OCI-LY1 (cell line): ENCODE measurements at regions not wholly inside any gene's neighbourhood (a gene's known extent, or its start where the extent isn't known, plus 50 kb on each side); places are given as distances from the start of the nearest gene placed in this dataset.

Experiments used
- H2AFZ ChIP-seq: fragments of 200-600 bp; sonication (generic), shearing (Covaris generic); 2 replicates; pipeline ENCODE4 v1.6.0; 2014; ENCODE audit warnings: antibody characterized with exemption, mild to moderate bottlenecking, low read length
- H3F3A ChIP-seq: fragments of 200-600 bp; sonication (generic), shearing (Covaris generic); 2 replicates; pipeline ENCODE4 v1.6.0; 2014; ENCODE audit warnings: mild to moderate bottlenecking, antibody characterized with exemption, low read length, moderate library complexity; ENCODE audit not compliant: insufficient read depth
- H3K27ac ChIP-seq: fragments of 200-600 bp; sonication (generic); 2 replicates; pipeline ENCODE4 v1.5.1; 2014; ENCODE audit warnings: low read length, mixed run types, mild to moderate bottlenecking, low read depth; ENCODE audit not compliant: poor library complexity, severe bottlenecking
- H3K27me3 ChIP-seq: fragments of 200-600 bp; sonication (generic); 2 replicates; pipeline ENCODE4 v1.6.0; 2014; ENCODE audit warnings: antibody characterized with exemption, mild to moderate bottlenecking, low read length, moderate library complexity; ENCODE audit not compliant: insufficient read depth
- H3K36me3 ChIP-seq: fragments of 200-600 bp; sonication (generic); 2 replicates; pipeline ENCODE4 v1.6.1; 2014; ENCODE audit warnings: mild to moderate bottlenecking, antibody characterized with exemption, low read length, moderate library complexity, mixed read lengths; ENCODE audit not compliant: insufficient read depth
- H3K4me1 ChIP-seq: fragments of 200-600 bp; sonication (generic); 2 replicates; pipeline ENCODE4 v1.5.1; 2014; ENCODE audit warnings: mild to moderate bottlenecking, low read length, moderate library complexity; ENCODE audit not compliant: insufficient read depth, severe bottlenecking
- H3K4me2 ChIP-seq: fragments of 200-600 bp; sonication (generic), shearing (Covaris generic); 2 replicates; pipeline ENCODE4 v1.6.1; 2014; ENCODE audit warnings: low read length
- H3K4me3 ChIP-seq: fragments of 200-600 bp; sonication (generic); 2 replicates; pipeline ENCODE4 v1.5.1; 2014; ENCODE audit warnings: low read length, low read depth, mild to moderate bottlenecking, mixed read lengths; ENCODE audit not compliant: poor library complexity, severe bottlenecking
- H3K79me2 ChIP-seq: fragments of 200-600 bp; shearing (Covaris generic); 2 replicates; pipeline ENCODE4 v1.6.1; 2016; ENCODE audit warnings: mixed run types, low read length, mixed read lengths; ENCODE audit not compliant: insufficient read depth
- H3K9ac ChIP-seq: fragments of 200-600 bp; sonication (generic), shearing (Covaris generic); 2 replicates; pipeline ENCODE4 v1.6.1; 2014; ENCODE audit warnings: mild to moderate bottlenecking, low read length, mixed read lengths
- H3K9me2 ChIP-seq: fragments of 200-600 bp; sonication (generic), shearing (Covaris generic); 2 replicates; pipeline ENCODE4 v1.6.1; 2014; ENCODE audit warnings: low read depth, mild to moderate bottlenecking, low read length, mixed read lengths
- H3K9me3 ChIP-seq: fragments of 200-600 bp; shearing (Covaris generic); 2 replicates; pipeline ENCODE4 v1.6.1; 2014; ENCODE audit warnings: low read length, mixed read lengths
- H4K20me1 ChIP-seq: fragments of 200-600 bp; sonication (generic), shearing (Covaris generic); 2 replicates; pipeline ENCODE4 v1.6.0; 2016; ENCODE audit warnings: mild to moderate bottlenecking, low read length; ENCODE audit not compliant: insufficient read depth
- CTCF ChIP-seq: fragments of 200-600 bp; sonication (generic), shearing (Covaris generic); IDR thresholded peaks from 2 replicates; pipeline ENCODE4 v1.5.1; 2017; ENCODE audit warnings: mild to moderate bottlenecking, antibody characterized with exemption, low read length, moderate library complexity, mixed read lengths
- EZH2 ChIP-seq: fragments of 200-600 bp; sonication (generic), shearing (Covaris generic); IDR thresholded peaks from 2 replicates; pipeline ENCODE4 v1.8.0; 2017; ENCODE audit warnings: borderline replicate concordance, mixed run types, mild to moderate bottlenecking, antibody characterized with exemption, low read length, moderate library complexity, mixed read lengths

GRCh38 chr2:128722489-128722888, 403.8 kb upstream of the HS6ST1 start:
- H3K4me1 ChIP-seq, result no peaks in the 10 kb centered on the region
- H4K20me1 ChIP-seq, result no peaks in the 10 kb centered on the region
- H3K79me2 ChIP-seq, result no peaks in the 10 kb centered on the region
- H3K27ac ChIP-seq, result no peak overlapping the region
- no peaks in the 10 kb centered on the region for H3F3A ChIP-seq
- H3K4me2 ChIP-seq, result no peak overlapping the region
- H3K36me3 ChIP-seq, result no peaks in the 10 kb centered on the region
- TF ChIP-seq EZH2 (no peak), CTCF (no peak)
- no peaks in the 10 kb centered on the region for H3K9me2 ChIP-seq
- no peaks in the 10 kb centered on the region for H3K9me3 ChIP-seq
- H3K9ac ChIP-seq, result no peak overlapping the region
- no peak overlapping the region for H2AFZ ChIP-seq
- no peak overlapping the region for H3K4me3 ChIP-seq
- H3K27me3 ChIP-seq, result no peaks in the 10 kb centered on the region

DNA sequence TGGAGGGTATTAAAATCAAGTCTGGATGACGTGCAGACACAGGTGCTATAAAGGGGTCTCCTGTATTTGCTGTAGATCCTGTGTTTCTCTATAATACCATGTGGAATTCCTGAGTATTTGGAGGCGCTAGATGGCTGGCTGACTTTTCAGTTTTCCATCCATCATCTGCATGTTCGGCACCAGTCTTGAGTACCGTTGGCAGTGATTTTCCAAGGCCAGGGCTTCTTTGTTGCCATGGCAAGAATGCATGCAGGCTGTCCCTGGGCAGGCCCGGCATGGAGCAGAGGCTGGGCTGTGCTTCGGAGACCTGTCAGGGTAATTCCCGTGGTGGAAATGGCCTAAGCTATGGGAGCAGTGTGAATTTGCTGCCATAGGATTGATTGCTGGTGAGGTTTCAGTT, 405.9 kb upstream of the HS6ST1 start:
- H4K20me1 ChIP-seq, result no peaks in the 10 kb centered on the region
- H3K9me3 ChIP-seq, result no peaks in the 10 kb centered on the region
- TF ChIP-seq CTCF (no peak), EZH2 (no peak)
- no peak overlapping the region for H3K27ac ChIP-seq
- H3K4me3 ChIP-seq, result no peak overlapping the region
- no peaks in the 10 kb centered on the region for H3K27me3 ChIP-seq
- H3K36me3 ChIP-seq, result no peaks in the 10 kb centered on the region
- H2AFZ ChIP-seq, result no peak overlapping the region
- H3K4me2 ChIP-seq, result no peak overlapping the region
- no peaks in the 10 kb centered on the region for H3K9me2 ChIP-seq
- no peaks in the 10 kb centered on the region for H3K4me1 ChIP-seq
- no peak overlapping the region for H3K9ac ChIP-seq
- no peaks in the 10 kb centered on the region for H3F3A ChIP-seq
- no peaks in the 10 kb centered on the region for H3K79me2 ChIP-seq

DNA sequence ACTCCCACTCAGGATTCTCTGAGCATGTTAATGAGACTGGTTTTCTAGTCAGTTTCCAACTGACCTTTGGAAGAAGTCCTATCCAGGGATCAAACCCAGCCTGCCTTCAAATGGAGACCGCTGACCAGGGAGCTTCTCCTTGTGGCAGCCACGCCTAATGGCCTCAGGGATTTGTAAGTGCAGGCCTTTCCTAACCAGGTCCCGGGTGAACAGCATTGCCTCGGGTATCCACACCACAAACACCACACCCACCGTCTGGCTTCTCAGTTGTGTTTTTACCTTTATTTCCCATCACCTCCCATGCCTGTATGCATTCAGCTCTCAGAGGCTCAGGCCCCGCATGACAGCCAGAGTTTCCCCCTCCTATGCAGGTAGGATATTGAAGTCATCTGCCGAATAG, 406.3 kb upstream of the HS6ST1 start:
- no peaks in the 10 kb centered on the region for H3K79me2 ChIP-seq
- no peaks in the 10 kb centered on the region for H3K36me3 ChIP-seq
- no peak overlapping the region for H3K9ac ChIP-seq
- no peaks in the 10 kb centered on the region for H3K4me1 ChIP-seq
- H3K4me3 ChIP-seq, result no peak overlapping the region
- TF ChIP-seq CTCF (no peak), EZH2 (no peak)
- H3K4me2 ChIP-seq, result no peak overlapping the region
- H3K27me3 ChIP-seq, result no peaks in the 10 kb centered on the region
- no peaks in the 10 kb centered on the region for H3K9me3 ChIP-seq
- H3K9me2 ChIP-seq, result no peaks in the 10 kb centered on the region
- no peaks in the 10 kb centered on the region for H4K20me1 ChIP-seq
- no peak overlapping the region for H3K27ac ChIP-seq
- H2AFZ ChIP-seq, result no peak overlapping the region
- no peaks in the 10 kb centered on the region for H3F3A ChIP-seq
